Kidney (tissue), 13 donors: ENCODE measurements at regions not wholly inside any gene's neighbourhood (a gene's known extent, or its start where the extent isn't known, plus 50 kb on each side); places are given as distances from the start of the nearest gene placed in this dataset.

Experiments used
- DNase-seq, 5 donors: peaks; one replicate each; pipeline ENCODE4 v3.0.0-alpha.2; 2013 to 2020
- FAIRE-seq: peaks from 2 replicates; lab custom pipeline; 2012; peaks lifted over from hg19 to GRCh38; lab: Jason Lieb, UNC
- H3K27ac ChIP-seq, 2 donors: one replicate each; pipeline ENCODE4 v1.7.0; 2013; ENCODE audit warnings: low read depth in 2 of 2, low read length in 2 of 2, inconsistent platforms in 1 of 2
- H3K27me3 ChIP-seq: one replicate; pipeline ENCODE4 v1.7.1; 2013; ENCODE audit warnings: low read length, inconsistent platforms; ENCODE audit not compliant: control insufficient read depth, insufficient read depth
- H3K36me3 ChIP-seq, 3 donors: one replicate each; pipeline versions ENCODE4 v1.7.0 to v1.7.1; 2013; ENCODE audit warnings: low read length in 3 of 3, control low read depth in 1 of 3, inconsistent platforms in 1 of 3; ENCODE audit not compliant: insufficient read depth in 3 of 3, control insufficient read depth in 2 of 3
- H3K4me1 ChIP-seq, 3 donors: one replicate each; pipeline versions ENCODE4 v1.7.0 to v1.7.1; 2013; ENCODE audit warnings: low read length in 3 of 3, inconsistent platforms in 1 of 3, low read depth in 1 of 3; ENCODE audit not compliant: control insufficient read depth in 2 of 3, insufficient read depth in 2 of 3
- H3K4me3 ChIP-seq, 3 donors: one replicate each; pipeline versions ENCODE4 v1.7.0 to v1.8.1; 2013; ENCODE audit warnings: low read length in 3 of 3, control low read depth in 1 of 3, inconsistent platforms in 1 of 3
- H3K9ac ChIP-seq, 3 donors: one replicate each; pipeline versions ENCODE4 v1.7.0 to v1.7.1; 2013; ENCODE audit warnings: low read length in 3 of 3, control low read depth in 1 of 3, inconsistent platforms in 1 of 3
- H3K9me3 ChIP-seq, 3 donors: one replicate each; pipeline versions ENCODE4 v1.7.0 to v1.7.1; 2013; ENCODE audit warnings: low read length in 3 of 3, control low read depth in 1 of 3, inconsistent platforms in 1 of 3; ENCODE audit not compliant: control insufficient read depth in 2 of 3, insufficient read depth in 1 of 3
- intact Hi-C: fragments of 100-400 bp; cut with DNase I; formaldehyde crosslinking; loops from one replicate; pipeline ENCODE4 v1.11.1; 2022
- TF ChIP-seq, protein P1 (sequence below): IDR thresholded peaks from 3 replicates; pipeline ENCODE4 v1.5.1; 2012; ENCODE audit warnings: mild to moderate bottlenecking, moderate library complexity, borderline replicate concordance; ENCODE audit not compliant: insufficient read depth; ENCODE audit errors: extremely low read depth
- donor health status: control.
- donor health status: control.
- donor health status: control.
- donor health status: control.
- donor health status: control.
- donor health status: DM: yes; HTN: yes; CAD: no.
- donor health status: Normal renal cell carcinoma (clear cell type).

DNA sequence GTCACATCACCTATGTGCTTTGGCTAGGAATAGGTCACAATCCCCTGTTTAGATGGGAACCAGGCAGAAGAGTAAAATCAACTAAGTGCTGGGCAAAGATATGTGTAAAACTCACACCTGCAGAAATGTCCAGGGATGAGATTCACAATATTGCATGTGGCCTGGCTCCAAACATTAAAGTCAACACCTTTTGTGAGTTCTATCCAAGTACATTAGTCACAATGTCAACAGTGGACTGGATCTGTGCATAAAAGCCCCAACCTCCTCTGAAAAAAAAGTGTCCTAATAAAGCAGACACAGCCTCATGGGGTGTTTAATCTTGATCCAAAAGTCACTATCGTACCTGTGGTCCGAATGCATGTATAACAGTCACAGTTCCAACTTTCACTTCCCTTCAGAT, 1990.3 kb downstream of the TP53TG3F start:
- DNase-seq (no peak), FAIRE-seq (no peak)
- no peak overlapping the region for H3K4me3 ChIP-seq
- no peaks in the 10 kb centered on the region for H3K36me3 ChIP-seq
- no peaks in the 10 kb centered on the region for H3K27me3 ChIP-seq
- H3K9me3 ChIP-seq, result peaks cover 0 to 27% (median 24%) of the 10 kb centered on the region in 3 donors
- H3K27ac ChIP-seq, result no peak overlapping the region
- intact Hi-C loops, result no loop called here
- H3K9ac ChIP-seq, result no peak overlapping the region
- no peaks in the 10 kb centered on the region for H3K4me1 ChIP-seq
- TF ChIP-seq, protein P1, sequence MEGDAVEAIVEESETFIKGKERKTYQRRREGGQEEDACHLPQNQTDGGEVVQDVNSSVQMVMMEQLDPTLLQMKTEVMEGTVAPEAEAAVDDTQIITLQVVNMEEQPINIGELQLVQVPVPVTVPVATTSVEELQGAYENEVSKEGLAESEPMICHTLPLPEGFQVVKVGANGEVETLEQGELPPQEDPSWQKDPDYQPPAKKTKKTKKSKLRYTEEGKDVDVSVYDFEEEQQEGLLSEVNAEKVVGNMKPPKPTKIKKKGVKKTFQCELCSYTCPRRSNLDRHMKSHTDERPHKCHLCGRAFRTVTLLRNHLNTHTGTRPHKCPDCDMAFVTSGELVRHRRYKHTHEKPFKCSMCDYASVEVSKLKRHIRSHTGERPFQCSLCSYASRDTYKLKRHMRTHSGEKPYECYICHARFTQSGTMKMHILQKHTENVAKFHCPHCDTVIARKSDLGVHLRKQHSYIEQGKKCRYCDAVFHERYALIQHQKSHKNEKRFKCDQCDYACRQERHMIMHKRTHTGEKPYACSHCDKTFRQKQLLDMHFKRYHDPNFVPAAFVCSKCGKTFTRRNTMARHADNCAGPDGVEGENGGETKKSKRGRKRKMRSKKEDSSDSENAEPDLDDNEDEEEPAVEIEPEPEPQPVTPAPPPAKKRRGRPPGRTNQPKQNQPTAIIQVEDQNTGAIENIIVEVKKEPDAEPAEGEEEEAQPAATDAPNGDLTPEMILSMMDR, result no peak

DNA sequence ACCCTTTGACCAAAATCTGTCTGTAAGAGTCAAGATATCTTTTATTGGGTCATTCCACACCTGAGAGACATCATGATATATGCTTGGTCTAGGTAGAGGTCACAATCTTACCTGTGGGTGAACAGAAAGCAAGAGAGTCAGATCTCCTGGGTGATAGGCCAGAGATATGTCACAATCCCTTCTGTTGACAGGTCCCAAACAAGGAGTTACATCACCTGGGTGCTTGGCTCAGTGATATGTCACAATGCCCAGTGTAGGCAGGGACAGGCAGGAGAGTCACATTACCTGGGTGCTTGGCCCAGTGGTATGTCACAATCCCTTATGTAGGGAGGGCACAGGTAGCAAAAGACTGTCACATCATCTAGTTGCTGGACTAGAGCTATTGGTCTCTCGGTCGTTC, 1991.2 kb downstream of the TP53TG3F start:
- no peak overlapping the region for H3K27ac ChIP-seq
- intact Hi-C loops, result no loop called here
- no peak for FAIRE-seq
- no peaks in the 10 kb centered on the region for H3K4me1 ChIP-seq
- TF ChIP-seq, protein P1, result no peak
- H3K4me3 ChIP-seq, result no peak overlapping the region
- DNase-seq, result no peak
- H3K9ac ChIP-seq, result no peak overlapping the region
- H3K27me3 ChIP-seq, result no peaks in the 10 kb centered on the region
- H3K9me3 ChIP-seq, result peaks cover 0 to 25% (median 17%) of the 10 kb centered on the region in 3 donors
- H3K36me3 ChIP-seq, result no peaks in the 10 kb centered on the region

DNA sequence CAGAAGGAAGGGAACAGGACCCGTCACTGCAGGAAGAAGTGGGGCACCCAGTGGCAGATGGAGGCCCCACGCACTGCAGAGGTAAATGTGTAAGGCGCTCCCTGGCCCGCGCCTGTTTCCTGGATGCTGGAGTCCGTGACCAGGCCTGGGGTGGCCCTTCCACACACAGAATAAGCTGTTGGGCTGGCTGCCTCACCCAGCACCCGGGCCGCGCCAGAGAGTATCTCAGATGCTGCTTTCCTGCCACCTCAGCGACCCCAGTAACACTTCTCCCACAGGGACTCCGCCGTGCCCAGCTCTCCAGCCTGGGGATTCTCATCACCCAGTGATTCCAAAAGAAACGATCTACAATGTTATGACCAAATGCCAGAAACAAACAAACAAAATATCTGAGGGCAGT, 1993.1 kb downstream of the TP53TG3F start:
- no peak for DNase-seq
- intact Hi-C loops, result no loop called here
- no peak overlapping the region for H3K9ac ChIP-seq
- no peak overlapping the region for H3K27ac ChIP-seq
- no peaks in the 10 kb centered on the region for H3K36me3 ChIP-seq
- TF ChIP-seq, protein P1, result no peak
- no peaks in the 10 kb centered on the region for H3K4me1 ChIP-seq
- no peak for FAIRE-seq
- peaks cover 0 to 21% (median 9%) of the 10 kb centered on the region in 3 donors for H3K9me3 ChIP-seq
- H3K4me3 ChIP-seq, result no peak overlapping the region
- no peaks in the 10 kb centered on the region for H3K27me3 ChIP-seq

DNA sequence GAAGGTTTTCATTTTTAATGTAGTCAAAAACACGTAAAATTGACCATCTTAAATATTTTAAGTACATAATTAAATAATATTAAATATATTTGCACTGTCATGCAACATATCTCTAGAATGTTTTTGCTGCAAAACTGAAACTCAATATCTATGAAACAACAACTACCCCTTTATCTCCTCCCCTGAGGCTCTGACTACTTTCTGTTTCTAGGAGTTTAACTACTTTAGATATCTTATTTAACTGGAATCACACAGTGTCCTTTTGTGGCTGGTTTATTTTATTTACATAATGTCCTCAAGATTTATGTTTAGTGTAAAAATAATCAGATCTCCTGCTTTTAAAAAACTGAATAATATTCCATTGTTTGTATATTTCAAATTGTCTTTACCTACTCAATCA, 2003.9 kb downstream of the TP53TG3F start:
- Histone ChIP-seq H3K27ac (no peak overlapping the region), H3K36me3 (no peaks in the 10 kb centered on the region)
- FAIRE-seq, result no peak

More for the DNA sequence above, 2003.9 kb downstream of the TP53TG3F start:
- H3K4me1 ChIP-seq, result no peaks in the 10 kb centered on the region
- H3K9me3 ChIP-seq, result no peaks in the 10 kb centered on the region
- TF ChIP-seq, protein P1, result no peak
- DNase-seq, result no peak
- no peaks in the 10 kb centered on the region for H3K27me3 ChIP-seq
- intact Hi-C loops, result no loop called here
- no peak overlapping the region for H3K4me3 ChIP-seq
- no peak overlapping the region for H3K9ac ChIP-seq
